ENCODE measurements at regions not wholly inside any gene's neighbourhood (a gene's known extent, or its start where the extent isn't known, plus 50 kb on each side); places are given as distances from the start of the nearest gene placed in this dataset.
"Not testable (repeated sequence)": the region's sequence is repeated elsewhere in the genome, so short reads cannot be mapped to it uniquely, and the experiment has no call there.

- H3K36me3 ChIP-seq (ENCODE audit: control insufficient read depth, insufficient read depth, low read length), result no peaks in the 10 kb centered on the region
- no peaks in the 10 kb centered on the region for H3K9me3 ChIP-seq (ENCODE audit: control insufficient read depth, low read length)
- H3K4me3 ChIP-seq (ENCODE audit: extremely low read depth, insufficient read depth, low read length, poor library complexity, severe bottlenecking), result no peak overlapping the region
- 92 to 100% methylated on average over 1 of the region's 1 CpG for WGBS, 2 experiments (ENCODE audit: insufficient coverage in 2 of 2)
- peaks cover 4% of the 10 kb centered on the region for H3K4me1 ChIP-seq (ENCODE audit: control insufficient read depth, insufficient read depth, low read length, poor library complexity, severe bottlenecking)
- H3K27ac ChIP-seq (ENCODE audit: low read depth, low read length, severe bottlenecking), result no peak overlapping the region
These were observed 214.8 kb upstream of the HNRNPA3 start for GRCh38 chr2:176997792-176998169.

GRCh38 chr2:176999301-176999700 is 213.3 kb upstream of the HNRNPA3 start:
- Histone ChIP-seq H3K4me3 (ENCODE audit: extremely low read depth, insufficient read depth, low read length, poor library complexity, severe bottlenecking) (no peak overlapping the region), H3K36me3 (ENCODE audit: control insufficient read depth, insufficient read depth, low read length) (no peaks in the 10 kb centered on the region), H3K9me3 (ENCODE audit: control insufficient read depth, low read length) (no peaks in the 10 kb centered on the region), H3K27ac (ENCODE audit: low read depth, low read length, severe bottlenecking) (no peak overlapping the region), H3K4me1 (ENCODE audit: control insufficient read depth, insufficient read depth, low read length, poor library complexity, severe bottlenecking) (peaks cover 4% of the 10 kb centered on the region)
- WGBS, 2 experiments (ENCODE audit: insufficient coverage in 2 of 2), result no CpG with 5 or more reads among the region's 1 CpG

- Histone ChIP-seq H3K4me1 (ENCODE audit: control insufficient read depth, insufficient read depth, low read length, poor library complexity, severe bottlenecking) (peaks cover 4% of the 10 kb centered on the region), H3K9me3 (ENCODE audit: control insufficient read depth, low read length) (no peaks in the 10 kb centered on the region), H3K4me3 (ENCODE audit: extremely low read depth, insufficient read depth, low read length, poor library complexity, severe bottlenecking) (no peak overlapping the region), H3K36me3 (ENCODE audit: control insufficient read depth, insufficient read depth, low read length) (no peaks in the 10 kb centered on the region), H3K27ac (ENCODE audit: low read depth, low read length, severe bottlenecking) (no peak overlapping the region)
- WGBS, 2 experiments (ENCODE audit: insufficient coverage in 2 of 2), result 82 to 86% methylated on average over 1 to 4 of the region's 4 CpGs
These were observed 212.4 kb upstream of the HNRNPA3 start for GRCh38 chr2:177000061-177000714.

GRCh38 chr2:177000715-177001072 is 211.9 kb upstream of the HNRNPA3 start:
- H3K4me3 ChIP-seq (ENCODE audit: extremely low read depth, insufficient read depth, low read length, poor library complexity, severe bottlenecking), result no peak overlapping the region
- no peak overlapping the region for H3K27ac ChIP-seq (ENCODE audit: low read depth, low read length, severe bottlenecking)
- 93 to 100% methylated on average over 1 to 3 of the region's 4 CpGs for WGBS, 2 experiments (ENCODE audit: insufficient coverage in 2 of 2)

GRCh38 chr2:177001334-177001733 is 211.3 kb upstream of the HNRNPA3 start:
- no peaks in the 10 kb centered on the region for H3K36me3 ChIP-seq (ENCODE audit: control insufficient read depth, insufficient read depth, low read length)
- no peaks in the 10 kb centered on the region for H3K9me3 ChIP-seq (ENCODE audit: control insufficient read depth, low read length)
- WGBS, 2 experiments (ENCODE audit: insufficient coverage in 2 of 2), result 63 to 100% methylated on average over 1 of the region's 2 CpGs
- H3K27ac ChIP-seq (ENCODE audit: low read depth, low read length, severe bottlenecking), result no peak overlapping the region
- H3K4me1 ChIP-seq (ENCODE audit: control insufficient read depth, insufficient read depth, low read length, poor library complexity, severe bottlenecking), result peaks cover 4% of the 10 kb centered on the region
- no peak overlapping the region for H3K4me3 ChIP-seq (ENCODE audit: extremely low read depth, insufficient read depth, low read length, poor library complexity, severe bottlenecking)

More at GRCh38 chr2:177000715-177001072, 211.9 kb upstream of the HNRNPA3 start:
- no peaks in the 10 kb centered on the region for H3K9me3 ChIP-seq (ENCODE audit: control insufficient read depth, low read length)
- no peaks in the 10 kb centered on the region for H3K36me3 ChIP-seq (ENCODE audit: control insufficient read depth, insufficient read depth, low read length)
- H3K4me1 ChIP-seq (ENCODE audit: control insufficient read depth, insufficient read depth, low read length, poor library complexity, severe bottlenecking), result peaks cover 4% of the 10 kb centered on the region

GRCh38 chr2:177002983-177003382 is 209.6 kb upstream of the HNRNPA3 start:
- 83 to 86% methylated on average over 1 to 2 of the region's 3 CpGs for WGBS, 2 experiments (ENCODE audit: insufficient coverage in 2 of 2)
- H3K9me3 ChIP-seq (ENCODE audit: control insufficient read depth, low read length), result no peaks in the 10 kb centered on the region

GRCh38 chr2:177007726-177008125 is 204.9 kb upstream of the HNRNPA3 start:
- not testable (repeated sequence) for H3K27ac ChIP-seq (ENCODE audit: low read depth, low read length, severe bottlenecking); H3K4me3 ChIP-seq (ENCODE audit: extremely low read depth, insufficient read depth, low read length, poor library complexity, severe bottlenecking); H3K9me3 ChIP-seq (ENCODE audit: control insufficient read depth, low read length); H3K36me3 ChIP-seq (ENCODE audit: control insufficient read depth, insufficient read depth, low read length); H3K4me1 ChIP-seq (ENCODE audit: control insufficient read depth, insufficient read depth, low read length, poor library complexity, severe bottlenecking)
- 96 to 98% methylated on average over 18 to 24 of the region's 28 CpGs for WGBS, 2 experiments (ENCODE audit: insufficient coverage in 2 of 2)

More at GRCh38 chr2:177002983-177003382, 209.6 kb upstream of the HNRNPA3 start:
- Histone ChIP-seq H3K27ac (ENCODE audit: low read depth, low read length, severe bottlenecking) (no peak overlapping the region), H3K4me1 (ENCODE audit: control insufficient read depth, insufficient read depth, low read length, poor library complexity, severe bottlenecking) (no peaks in the 10 kb centered on the region), H3K36me3 (ENCODE audit: control insufficient read depth, insufficient read depth, low read length) (no peaks in the 10 kb centered on the region), H3K4me3 (ENCODE audit: extremely low read depth, insufficient read depth, low read length, poor library complexity, severe bottlenecking) (no peak overlapping the region)

- WGBS, 2 experiments (ENCODE audit: insufficient coverage in 2 of 2), result 89% methylated on average over 12 of the region's 17 CpGs
- not testable (repeated sequence) for H3K4me3 ChIP-seq (ENCODE audit: extremely low read depth, insufficient read depth, low read length, poor library complexity, severe bottlenecking); H3K9me3 ChIP-seq (ENCODE audit: control insufficient read depth, low read length); H3K4me1 ChIP-seq (ENCODE audit: control insufficient read depth, insufficient read depth, low read length, poor library complexity, severe bottlenecking); H3K27ac ChIP-seq (ENCODE audit: low read depth, low read length, severe bottlenecking); H3K36me3 ChIP-seq (ENCODE audit: control insufficient read depth, insufficient read depth, low read length)
These were observed 203.9 kb upstream of the HNRNPA3 start for GRCh38 chr2:177008662-177009061.

- WGBS, 2 experiments (ENCODE audit: insufficient coverage in 2 of 2), result 82 to 92% methylated on average over 6 of the region's 6 CpGs
- H3K9me3 ChIP-seq (ENCODE audit: control insufficient read depth, low read length), result no peaks in the 10 kb centered on the region
- H3K27ac ChIP-seq (ENCODE audit: low read depth, low read length, severe bottlenecking), result no peak overlapping the region
- H3K4me1 ChIP-seq (ENCODE audit: control insufficient read depth, insufficient read depth, low read length, poor library complexity, severe bottlenecking), result no peaks in the 10 kb centered on the region
- no peak overlapping the region for H3K4me3 ChIP-seq (ENCODE audit: extremely low read depth, insufficient read depth, low read length, poor library complexity, severe bottlenecking)
- H3K36me3 ChIP-seq (ENCODE audit: control insufficient read depth, insufficient read depth, low read length), result no peaks in the 10 kb centered on the region
These were observed 202.4 kb upstream of the HNRNPA3 start for GRCh38 chr2:177010146-177010545.

GRCh38 chr2:177010861-177011260 is 201.7 kb upstream of the HNRNPA3 start:
- Histone ChIP-seq H3K9me3 (ENCODE audit: control insufficient read depth, low read length) (no peaks in the 10 kb centered on the region), H3K4me1 (ENCODE audit: control insufficient read depth, insufficient read depth, low read length, poor library complexity, severe bottlenecking) (no peaks in the 10 kb centered on the region), H3K4me3 (ENCODE audit: extremely low read depth, insufficient read depth, low read length, poor library complexity, severe bottlenecking) (no peak overlapping the region), H3K36me3 (ENCODE audit: control insufficient read depth, insufficient read depth, low read length) (no peaks in the 10 kb centered on the region), H3K27ac (ENCODE audit: low read depth, low read length, severe bottlenecking) (no peak overlapping the region)
- WGBS, 2 experiments (ENCODE audit: insufficient coverage in 2 of 2), result 80% methylated on average over 1 of the region's 1 CpG; no CpG with 5 or more reads in 1 of the 2 experiments

- no peak overlapping the region for H3K4me3 ChIP-seq (ENCODE audit: extremely low read depth, insufficient read depth, low read length, poor library complexity, severe bottlenecking)
- no peak overlapping the region for H3K27ac ChIP-seq (ENCODE audit: low read depth, low read length, severe bottlenecking)
- no peaks in the 10 kb centered on the region for H3K9me3 ChIP-seq (ENCODE audit: control insufficient read depth, low read length)
- no peaks in the 10 kb centered on the region for H3K4me1 ChIP-seq (ENCODE audit: control insufficient read depth, insufficient read depth, low read length, poor library complexity, severe bottlenecking)
- H3K36me3 ChIP-seq (ENCODE audit: control insufficient read depth, insufficient read depth, low read length), result no peaks in the 10 kb centered on the region
These were observed 197.6 kb upstream of the HNRNPA3 start for GRCh38 chr2:177014946-177015345.
